Erythroblast (primary cell): ENCODE measurements at regions not wholly inside any gene's neighbourhood (a gene's known extent, or its start where the extent isn't known, plus 50 kb on each side); places are given as distances from the start of the nearest gene placed in this dataset.

Experiments used
- GATA1 ChIP-seq: IDR thresholded peaks from 2 replicates; pipeline ENCODE4 v1.6.1; 2011; ENCODE audit warnings: low read depth, mild to moderate bottlenecking, control low read depth, low read length, moderate library complexity
- POLR2A ChIP-seq: IDR thresholded peaks from 2 replicates; pipeline ENCODE4 v1.6.1; 2011; ENCODE audit warnings: mild to moderate bottlenecking, low read length

- TF ChIP-seq POLR2A (no peak), GATA1 (no peak)
Measured at GRCh38 chr6:170156448-170157375, 134.2 kb downstream of the DLL1 start.
